Esophagus muscularis mucosa (tissue), 4 donors: ENCODE measurements at regions not wholly inside any gene's neighbourhood (a gene's known extent, or its start where the extent isn't known, plus 50 kb on each side); places are given as distances from the start of the nearest gene placed in this dataset.

Experiments used
- DNase-seq: peaks from one replicate; pipeline ENCODE4 v3.0.0-alpha.2; 2017; ENCODE audit errors: extremely low spot score
- H3K27ac ChIP-seq, 4 donors: fragments of 200-600 bp; sonication (generic); replicated peaks in 1 of 4; 1 replicate in 3 of 4; 2 replicates in 1 of 4; pipeline ENCODE4 v1.5.1; 2016 to 2019; ENCODE audit warnings: mild to moderate bottlenecking in 1 of 4
- H3K27me3 ChIP-seq, 4 donors: fragments of 200-600 bp; sonication (generic); one replicate each; pipeline versions ENCODE4 v1.5.1 to v1.6.0; 2016 to 2019
- H3K36me3 ChIP-seq, 4 donors: fragments of 200-600 bp; sonication (generic); one replicate each; pipeline ENCODE4 v1.5.1; 2016 to 2019
- H3K4me1 ChIP-seq, 4 donors: fragments of 200-600 bp; sonication (generic); one replicate each; pipeline ENCODE4 v1.5.1; 2016 to 2019
- H3K4me3 ChIP-seq, 4 donors: fragments of 200-600 bp; sonication (generic); 1 replicate in 2 of 4; 2 replicates in 2 of 4; pipeline ENCODE4 v1.5.1; 2016 to 2019; ENCODE audit warnings: mild to moderate bottlenecking in 4 of 4, moderate library complexity in 1 of 4
- H3K9me3 ChIP-seq, 4 donors: fragments of 200-600 bp; sonication (generic); 1 replicate in 3 of 4; 2 replicates in 1 of 4; pipeline ENCODE4 v1.5.1; 2016 to 2019
- EP300 ChIP-seq: sonication (generic); formaldehyde crosslinking; IDR thresholded peaks from one replicate; pipeline ENCODE4 v1.6.1; 2017; ENCODE audit warnings: antibody characterized with exemption
- POLR2A ChIP-seq: fragments of 450-650 bp; IDR thresholded peaks from one replicate; pipeline ENCODE4 v1.6.1; 2017; ENCODE audit warnings: antibody characterized with exemption, moderate library complexity, mild to moderate bottlenecking, low read depth
- POLR2AphosphoS5 ChIP-seq, 2 donors: sonication (generic); formaldehyde crosslinking; IDR thresholded peaks; one replicate each; pipeline ENCODE4 v1.6.1; 2017; ENCODE audit warnings: antibody characterized with exemption in 2 of 2
- WGBS: methylation state at CpG from one replicate; pipeline ENCODE4 v1.1.5; 2018; 5-methylcytosine and 5-hydroxymethylcytosine counted together
- intact Hi-C: fragments of 100-400 bp; cut with DNase I; formaldehyde crosslinking; loops from one replicate; pipeline ENCODE4 v1.15.1; 2023
- TF ChIP-seq, protein P1 (sequence below), 3 experiments: fragments of 200-600 bp in 2 of 3; fragments of 450-650 bp in 1 of 3; sonication (generic) in 2 of 3; IDR thresholded peaks; one replicate each; pipeline ENCODE4 v1.5.1; 2017 to 2019; ENCODE audit warnings: antibody characterized with exemption in 3 of 3, mild to moderate bottlenecking in 2 of 3, moderate library complexity in 1 of 3

DNA sequence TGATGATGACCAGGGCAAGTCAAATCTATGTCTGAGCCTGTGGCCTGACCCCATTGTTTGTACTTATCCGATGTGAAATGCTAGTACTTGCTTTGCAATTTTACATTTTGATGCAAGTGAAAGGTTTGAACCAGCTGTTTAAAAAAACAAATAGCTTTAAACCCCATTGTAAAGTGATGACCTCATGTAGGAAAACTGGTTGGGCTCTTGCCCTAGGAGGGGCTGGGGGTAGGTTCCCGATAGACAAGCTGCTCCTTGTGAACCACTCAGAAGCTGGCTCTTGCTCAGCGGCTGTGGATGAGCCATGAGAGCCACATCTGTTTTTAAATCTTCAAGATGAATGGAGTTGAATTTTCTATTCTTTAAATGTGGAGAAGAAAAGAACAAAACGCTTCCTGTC is 185.3 kb downstream of the WDR11 start:
- WGBS = 20% methylated on average over 4 of the region's 4 CpGs
- H3K4me3 ChIP-seq = no peak overlapping the region
- no peak for DNase-seq
- no peak overlapping the region for H3K27ac ChIP-seq
- H3K36me3 ChIP-seq = no peaks in the 10 kb centered on the region
- intact Hi-C loops = no loop called here
- peaks cover 0 to 18% (median 14%) of the 10 kb centered on the region in 4 donors for H3K4me1 ChIP-seq
- no peaks in the 10 kb centered on the region for H3K27me3 ChIP-seq
- TF ChIP-seq POLR2AphosphoS5 (IDR thresholded peaks at IDR 0.05) (no peak), POLR2A (no peak), EP300 (no peak)
- TF ChIP-seq, protein P1, sequence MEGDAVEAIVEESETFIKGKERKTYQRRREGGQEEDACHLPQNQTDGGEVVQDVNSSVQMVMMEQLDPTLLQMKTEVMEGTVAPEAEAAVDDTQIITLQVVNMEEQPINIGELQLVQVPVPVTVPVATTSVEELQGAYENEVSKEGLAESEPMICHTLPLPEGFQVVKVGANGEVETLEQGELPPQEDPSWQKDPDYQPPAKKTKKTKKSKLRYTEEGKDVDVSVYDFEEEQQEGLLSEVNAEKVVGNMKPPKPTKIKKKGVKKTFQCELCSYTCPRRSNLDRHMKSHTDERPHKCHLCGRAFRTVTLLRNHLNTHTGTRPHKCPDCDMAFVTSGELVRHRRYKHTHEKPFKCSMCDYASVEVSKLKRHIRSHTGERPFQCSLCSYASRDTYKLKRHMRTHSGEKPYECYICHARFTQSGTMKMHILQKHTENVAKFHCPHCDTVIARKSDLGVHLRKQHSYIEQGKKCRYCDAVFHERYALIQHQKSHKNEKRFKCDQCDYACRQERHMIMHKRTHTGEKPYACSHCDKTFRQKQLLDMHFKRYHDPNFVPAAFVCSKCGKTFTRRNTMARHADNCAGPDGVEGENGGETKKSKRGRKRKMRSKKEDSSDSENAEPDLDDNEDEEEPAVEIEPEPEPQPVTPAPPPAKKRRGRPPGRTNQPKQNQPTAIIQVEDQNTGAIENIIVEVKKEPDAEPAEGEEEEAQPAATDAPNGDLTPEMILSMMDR (IDR thresholded peaks at IDR 0.05) = no peak
- H3K9me3 ChIP-seq = no peaks in the 10 kb centered on the region

DNA sequence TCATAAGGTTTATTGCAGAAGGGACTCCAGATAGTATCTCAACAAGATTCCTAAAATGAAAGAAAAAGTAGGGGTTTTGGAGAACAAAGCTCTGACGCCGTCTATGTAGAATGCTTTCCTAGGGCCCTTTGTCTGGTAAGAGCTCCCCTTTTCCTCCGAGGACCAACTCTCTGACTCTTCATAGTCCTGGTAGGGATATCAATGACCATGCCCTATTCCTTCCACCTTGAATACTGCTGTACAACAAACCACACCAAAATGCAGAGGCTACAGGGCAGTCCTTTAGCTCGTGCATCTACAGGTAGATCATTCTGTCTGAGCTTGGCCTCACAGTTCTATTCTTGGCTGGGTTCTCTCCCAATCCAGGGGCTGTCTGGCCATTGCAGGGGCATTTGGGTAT is 190.3 kb downstream of the WDR11 start:
- no peaks in the 10 kb centered on the region for H3K36me3 ChIP-seq
- H3K27me3 ChIP-seq = no peaks in the 10 kb centered on the region
- WGBS = 93% methylated on average over 4 of the region's 4 CpGs
- no peak for DNase-seq
- H3K9me3 ChIP-seq = no peaks in the 10 kb centered on the region
- no peak overlapping the region for H3K4me3 ChIP-seq
- intact Hi-C loops = no loop called here
- no peak overlapping the region for H3K27ac ChIP-seq
- TF ChIP-seq EP300 (no peak), POLR2A (no peak), POLR2AphosphoS5 (IDR thresholded peaks at IDR 0.05) (no peak)
- TF ChIP-seq, protein P1 (IDR thresholded peaks at IDR 0.05) = no peak
- H3K4me1 ChIP-seq = peaks cover 0 to 18% (median 9%) of the 10 kb centered on the region in 4 donors

DNA sequence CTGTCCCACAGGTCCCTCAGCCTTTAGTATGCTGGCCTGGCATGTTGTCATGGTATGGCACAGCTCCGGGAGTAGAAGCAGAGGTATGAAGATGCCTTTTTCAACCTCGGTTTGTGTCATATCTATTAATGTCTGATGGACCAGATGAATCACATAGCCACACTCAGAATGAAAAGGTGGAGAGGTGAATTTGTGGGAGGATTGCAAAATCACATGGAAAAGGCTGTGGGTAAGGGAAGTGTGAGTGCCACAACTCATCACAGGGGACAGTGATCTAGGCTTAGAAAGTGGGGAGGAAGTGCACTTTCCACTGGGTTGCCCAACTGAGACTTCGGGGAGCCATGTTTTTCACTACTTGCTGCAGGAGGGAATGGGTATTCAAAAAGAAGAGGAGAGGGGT is 190.7 kb downstream of the WDR11 start:
- DNase-seq = no peak
- H3K27ac ChIP-seq = no peak overlapping the region
- H3K27me3 ChIP-seq = no peaks in the 10 kb centered on the region
- intact Hi-C loops = no loop called here
- TF ChIP-seq POLR2AphosphoS5 (IDR thresholded peaks at IDR 0.05) (no peak), EP300 (no peak), POLR2A (no peak)
- TF ChIP-seq, protein P1 (IDR thresholded peaks at IDR 0.05) = no peak
- H3K36me3 ChIP-seq = no peaks in the 10 kb centered on the region
- no peak overlapping the region for H3K4me3 ChIP-seq
- WGBS = 87% methylated on average over 3 of the region's 3 CpGs
- H3K4me1 ChIP-seq = peaks cover 0 to 13% (median 5%) of the 10 kb centered on the region in 4 donors
- no peaks in the 10 kb centered on the region for H3K9me3 ChIP-seq

DNA sequence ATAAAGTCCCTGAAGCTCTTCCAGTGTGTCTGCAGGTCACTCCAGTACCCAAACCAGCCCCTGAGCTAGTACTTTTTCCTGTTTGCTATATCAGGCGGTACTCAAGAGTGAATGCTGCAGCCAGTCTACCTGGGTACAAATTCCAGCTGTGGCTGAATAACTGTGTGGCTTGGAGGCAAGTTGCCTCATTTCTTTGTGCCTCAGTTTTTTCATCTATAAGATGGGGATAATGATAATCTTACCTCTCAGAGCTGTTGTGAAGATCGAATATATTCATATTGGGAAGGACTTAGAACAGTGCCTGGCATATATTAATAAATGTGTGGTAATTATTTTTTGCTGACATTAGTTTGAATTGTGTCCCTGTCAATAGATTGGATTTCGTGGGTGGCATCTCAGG is 191.2 kb downstream of the WDR11 start:
- no peak for DNase-seq
- no peak overlapping the region for H3K4me3 ChIP-seq
- TF ChIP-seq POLR2A = no peak
- no peak for TF ChIP-seq EP300
- TF ChIP-seq POLR2AphosphoS5 (IDR thresholded peaks at IDR 0.05) = no peak
- TF ChIP-seq, protein P1 (IDR thresholded peaks at IDR 0.05) = no peak
- 94% methylated on average over 3 of the region's 3 CpGs for WGBS
- no peaks in the 10 kb centered on the region for H3K36me3 ChIP-seq
- no peaks in the 10 kb centered on the region for H3K27me3 ChIP-seq
- intact Hi-C loops = no loop called here
- peaks cover 0 to 12% (median 5%) of the 10 kb centered on the region in 4 donors for H3K4me1 ChIP-seq
- H3K9me3 ChIP-seq = no peaks in the 10 kb centered on the region
- H3K27ac ChIP-seq = no peak overlapping the region

DNA sequence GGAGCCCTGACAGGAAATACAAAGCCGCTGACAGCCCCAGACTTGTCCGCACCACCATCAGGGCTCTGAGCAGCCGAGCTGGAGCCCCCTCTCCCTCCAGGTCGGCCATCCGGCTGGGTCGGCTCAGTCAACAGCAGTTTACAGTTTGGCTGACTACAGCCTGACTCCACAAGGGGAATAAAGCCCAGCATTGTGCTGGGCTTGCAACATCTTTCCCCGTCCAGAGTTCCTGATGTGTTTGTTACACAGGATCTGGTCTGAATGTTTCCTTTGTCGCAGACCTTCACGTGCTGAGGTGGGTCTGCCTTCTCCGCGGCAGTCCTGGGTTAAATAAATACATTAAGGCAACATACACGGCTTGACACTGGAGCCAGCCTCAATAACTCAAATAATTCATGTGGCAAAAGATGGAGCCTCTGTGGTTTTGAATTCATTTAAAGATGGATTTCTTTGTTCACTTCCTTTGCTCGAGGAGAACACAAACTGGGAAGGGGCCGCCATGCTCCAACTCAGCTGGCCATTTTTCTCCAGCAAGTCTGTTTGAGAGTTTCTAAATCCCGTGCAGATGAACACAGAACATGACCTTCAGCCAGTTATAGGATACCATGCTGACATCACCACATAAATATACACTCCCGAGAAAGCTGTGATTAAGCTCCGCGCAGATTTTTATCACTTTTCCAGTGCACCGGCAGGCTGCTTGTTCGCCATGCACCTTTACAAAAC is 192.1 kb downstream of the WDR11 start:
- intact Hi-C loops = no loop called here
- peaks cover 0 to 12% (median 5%) of the 10 kb centered on the region in 4 donors for H3K4me1 ChIP-seq
- DNase-seq = no peak
- H3K27me3 ChIP-seq = no peaks in the 10 kb centered on the region
- no peak overlapping the region for H3K4me3 ChIP-seq
- H3K9me3 ChIP-seq = no peaks in the 10 kb centered on the region
- H3K27ac ChIP-seq = peak overlapping the region in 2 of 4 donors; percentile 1 to 21
- H3K36me3 ChIP-seq = no peaks in the 10 kb centered on the region
- 61% methylated on average over 19 of the region's 20 CpGs for WGBS
- TF ChIP-seq POLR2A (no peak), EP300 (no peak), POLR2AphosphoS5 (IDR thresholded peaks at IDR 0.05) (no peak)
- TF ChIP-seq, protein P1 (IDR thresholded peaks at IDR 0.05) = no peak
